ENCODE measurements at regions not wholly inside any gene's neighbourhood (a gene's known extent, or its start where the extent isn't known, plus 50 kb on each side); places are given as distances from the start of the nearest gene placed in this dataset.

- no peak for TF ChIP-seq CTCF (IDR thresholded peaks at IDR 0.05)
- TF ChIP-seq POLR2A (IDR thresholded peaks at IDR 0.05) = no peak
Observed at GRCh38 chr16:54693864-54694263, 236.8 kb upstream of the IRX5 start.
